ENCODE measurements at regions not wholly inside any gene's neighbourhood (a gene's known extent, or its start where the extent isn't known, plus 50 kb on each side); places are given as distances from the start of the nearest gene placed in this dataset.
"Not testable (repeated sequence)": the region's sequence is repeated elsewhere in the genome, so short reads cannot be mapped to it uniquely, and the experiment has no call there.

- DNase-seq (ENCODE audit: low read depth), result no peak
- in situ Hi-C loops (cut with HindIII; ENCODE audit: low sequenced_read_pairs), result no loop called here
- H3K4me3 ChIP-seq (ENCODE audit: low read depth, low read length), result no peak overlapping the region
- TF ChIP-seq, protein P1, sequence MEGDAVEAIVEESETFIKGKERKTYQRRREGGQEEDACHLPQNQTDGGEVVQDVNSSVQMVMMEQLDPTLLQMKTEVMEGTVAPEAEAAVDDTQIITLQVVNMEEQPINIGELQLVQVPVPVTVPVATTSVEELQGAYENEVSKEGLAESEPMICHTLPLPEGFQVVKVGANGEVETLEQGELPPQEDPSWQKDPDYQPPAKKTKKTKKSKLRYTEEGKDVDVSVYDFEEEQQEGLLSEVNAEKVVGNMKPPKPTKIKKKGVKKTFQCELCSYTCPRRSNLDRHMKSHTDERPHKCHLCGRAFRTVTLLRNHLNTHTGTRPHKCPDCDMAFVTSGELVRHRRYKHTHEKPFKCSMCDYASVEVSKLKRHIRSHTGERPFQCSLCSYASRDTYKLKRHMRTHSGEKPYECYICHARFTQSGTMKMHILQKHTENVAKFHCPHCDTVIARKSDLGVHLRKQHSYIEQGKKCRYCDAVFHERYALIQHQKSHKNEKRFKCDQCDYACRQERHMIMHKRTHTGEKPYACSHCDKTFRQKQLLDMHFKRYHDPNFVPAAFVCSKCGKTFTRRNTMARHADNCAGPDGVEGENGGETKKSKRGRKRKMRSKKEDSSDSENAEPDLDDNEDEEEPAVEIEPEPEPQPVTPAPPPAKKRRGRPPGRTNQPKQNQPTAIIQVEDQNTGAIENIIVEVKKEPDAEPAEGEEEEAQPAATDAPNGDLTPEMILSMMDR (IDR thresholded peaks at IDR 0.05; ENCODE audit: low read depth, low read length, missing control alignments), result no peak
Observed at GRCh38 chr16:65817066-65817465, 549.4 kb upstream of the CDH5 start.

DNA sequence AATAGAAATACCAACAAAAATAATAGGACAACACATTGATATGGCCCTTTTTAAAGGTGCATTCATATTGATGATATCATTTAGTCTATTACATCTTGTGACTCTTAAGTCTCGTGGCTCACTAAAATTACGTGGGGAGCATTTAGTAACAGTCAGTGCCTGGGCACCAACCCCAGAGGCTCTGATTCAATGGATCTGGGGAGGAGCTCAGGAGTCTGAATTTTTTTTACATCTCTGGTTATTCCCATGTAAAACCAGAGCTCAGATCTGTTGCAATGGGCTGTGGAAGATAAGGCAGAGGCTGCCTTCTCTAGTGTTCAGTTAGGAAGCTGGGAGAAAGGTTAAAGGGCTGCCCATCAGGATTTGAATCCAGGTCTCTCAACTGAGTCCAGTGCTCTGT, 549.9 kb upstream of the CDH5 start:
- TF ChIP-seq, protein P1 (IDR thresholded peaks at IDR 0.05; ENCODE audit: low read depth, low read length, missing control alignments), result no peak
- in situ Hi-C loops (cut with HindIII; ENCODE audit: low sequenced_read_pairs), result no loop called here

DNA sequence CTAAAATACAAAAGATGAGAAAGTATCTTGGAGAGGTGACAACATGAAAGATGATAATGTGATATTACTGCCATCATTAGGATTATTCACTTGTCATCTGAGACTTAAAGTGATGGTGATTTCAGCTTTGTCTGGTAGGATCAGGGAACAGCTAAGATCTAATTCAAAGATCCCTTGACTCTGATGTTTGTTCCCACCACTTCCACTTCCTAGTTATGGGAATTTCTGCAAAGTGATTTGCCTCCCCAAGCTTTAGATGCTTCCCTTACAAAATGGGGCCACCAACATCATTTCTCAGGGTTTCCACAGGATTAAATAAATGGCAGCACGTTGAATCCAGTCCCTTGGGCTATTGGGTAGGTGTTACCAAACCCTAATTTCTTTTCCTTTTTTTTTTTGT, 550.8 kb upstream of the CDH5 start:
- H3K4me3 ChIP-seq (ENCODE audit: low read depth, low read length), result no peak overlapping the region
- in situ Hi-C loops (cut with HindIII; ENCODE audit: low sequenced_read_pairs), result no loop called here
- DNase-seq (ENCODE audit: low read depth), result no peak
- TF ChIP-seq, protein P1 (IDR thresholded peaks at IDR 0.05; ENCODE audit: low read depth, low read length, missing control alignments), result no peak

More for the DNA sequence above, 549.9 kb upstream of the CDH5 start:
- H3K4me3 ChIP-seq (ENCODE audit: low read depth, low read length), result no peak overlapping the region
- no peak for DNase-seq (ENCODE audit: low read depth)

- H3K4me3 ChIP-seq (ENCODE audit: low read depth, low read length); DNase-seq (ENCODE audit: low read depth); in situ Hi-C loops (cut with HindIII; ENCODE audit: low sequenced_read_pairs): not testable (repeated sequence)
Observed at GRCh38 chr16:65813879-65814278, 552.6 kb upstream of the CDH5 start.

DNA sequence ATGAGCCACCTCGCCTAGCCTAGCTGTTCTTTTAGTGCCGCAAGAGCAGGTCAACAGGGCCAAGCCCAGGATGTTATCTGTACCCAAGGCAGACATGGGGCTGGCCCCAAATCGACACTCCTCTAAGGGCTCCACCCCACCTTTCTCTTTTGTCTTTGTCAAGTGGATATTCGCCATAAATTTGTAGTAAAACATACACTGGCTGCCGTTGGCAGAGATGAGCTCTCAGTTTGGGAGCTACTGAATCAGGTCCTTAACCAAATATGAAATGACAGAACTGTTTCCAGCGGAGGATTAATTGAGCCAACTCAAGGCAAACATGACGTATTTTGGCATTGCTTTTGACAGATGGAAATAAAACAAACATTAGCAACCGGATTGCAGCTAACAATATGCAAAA, 556.9 kb upstream of the CDH5 start:
- in situ Hi-C loops (cut with HindIII; ENCODE audit: low sequenced_read_pairs), result no loop called here
- TF ChIP-seq, protein P1 (IDR thresholded peaks at IDR 0.05; ENCODE audit: low read depth, low read length, missing control alignments), result no peak
- H3K4me3 ChIP-seq (ENCODE audit: low read depth, low read length), result no peak overlapping the region
- no peak for DNase-seq (ENCODE audit: low read depth)

GRCh38 chr16:65808790-65809189, 557.7 kb upstream of the CDH5 start:
- in situ Hi-C loops (cut with HindIII; ENCODE audit: low sequenced_read_pairs), result no loop called here
- TF ChIP-seq, protein P1 (IDR thresholded peaks at IDR 0.05; ENCODE audit: low read depth, low read length, missing control alignments), result no peak

DNA sequence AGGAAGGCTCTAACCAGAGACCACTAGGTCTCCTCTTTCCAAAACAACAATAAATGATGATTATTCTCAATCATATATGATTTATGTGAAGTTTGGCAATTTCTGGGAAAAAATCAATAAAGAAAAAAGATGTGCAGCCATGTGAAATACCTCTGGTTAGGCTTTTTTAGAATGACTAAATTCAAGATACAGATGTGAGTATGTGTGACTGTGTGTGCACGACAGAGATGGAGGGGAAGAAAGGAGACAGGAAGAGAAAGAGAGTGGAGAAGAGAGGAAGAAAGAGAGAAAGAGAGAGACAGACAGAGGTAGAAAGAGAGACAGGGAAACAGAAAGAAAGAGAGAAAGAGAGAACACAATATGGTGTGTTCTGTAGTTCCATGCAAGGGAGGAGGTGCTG, 558.6 kb upstream of the CDH5 start:
- TF ChIP-seq, protein P1 (IDR thresholded peaks at IDR 0.05; ENCODE audit: low read depth, low read length, missing control alignments), result no peak
- H3K4me3 ChIP-seq (ENCODE audit: low read depth, low read length), result no peak overlapping the region
- in situ Hi-C loops (cut with HindIII; ENCODE audit: low sequenced_read_pairs), result no loop called here
- no peak for DNase-seq (ENCODE audit: low read depth)

More at GRCh38 chr16:65808790-65809189, 557.7 kb upstream of the CDH5 start:
- DNase-seq (ENCODE audit: low read depth), result no peak
- H3K4me3 ChIP-seq (ENCODE audit: low read depth, low read length), result no peak overlapping the region

GRCh38 chr16:65805704-65806103, 560.8 kb upstream of the CDH5 start:
- in situ Hi-C loops (cut with HindIII; ENCODE audit: low sequenced_read_pairs); DNase-seq (ENCODE audit: low read depth); H3K4me3 ChIP-seq (ENCODE audit: low read depth, low read length): not testable (repeated sequence)

Data from astrocyte of the cerebellum (primary cell).